SK-N-SH (cell line): ENCODE measurements at regions not wholly inside any gene's neighbourhood (a gene's known extent, or its start where the extent isn't known, plus 50 kb on each side); places are given as distances from the start of the nearest gene placed in this dataset.

Experiments
- CTCF ChIA-PET: fragments of 300-600, 350-600 bp; formaldehyde crosslinking; extraction: SDS; loops from one replicate; lab custom pipeline; 2021; lab: Yijun Ruan, JAX
- POLR2A ChIA-PET: fragments of 350-600 bp; sonication (Branson Sonifier 250); formaldehyde crosslinking; extraction: SDS; loops from one replicate; lab custom pipeline; 2020; ENCODE audit warnings: antibody characterized with exemption, inconsistent platforms; lab: Yijun Ruan, JAX
- DNase-seq: peaks from one replicate; pipeline ENCODE4 v3.0.0; 2012
- H2AFZ ChIP-seq: fragments of 200-600 bp; sonication (generic); 2 replicates; pipeline ENCODE4 v1.8.1; 2016; ENCODE audit warnings: antibody characterized with exemption, mild to moderate bottlenecking, low read depth
- H3F3A ChIP-seq: fragments of 200-600 bp; sonication (generic); replicated peaks from 2 replicates; pipeline ENCODE3; 2016; ENCODE audit warnings: antibody characterized with exemption, mild to moderate bottlenecking; ENCODE audit not compliant: insufficient read depth
- H3K27ac ChIP-seq, 2 experiments: fragments of 200-500 bp in 1 of 2; fragments of 200-600 bp in 1 of 2; sonication (Bioruptor generic) in 1 of 2; sonication (generic), shearing (Covaris generic) in 1 of 2; 2 replicates each; pipeline versions ENCODE4 v1.5.1 to v1.6.1; 2014 to 2016; ENCODE audit warnings: low read depth in 2 of 2, inconsistent platforms in 1 of 2, low read length in 1 of 2, mild to moderate bottlenecking in 1 of 2, mixed read lengths in 1 of 2
- H3K27me3 ChIP-seq: fragments of 200-600 bp; sonication (generic), shearing (Covaris generic); 2 replicates; pipeline ENCODE4 v1.6.1; 2016; ENCODE audit warnings: mixed run types; ENCODE audit not compliant: insufficient read depth
- H3K36me3 ChIP-seq, 2 experiments: fragments of 200-500 bp in 1 of 2; fragments of 200-600 bp in 1 of 2; sonication (Bioruptor generic) in 1 of 2; sonication (generic) in 1 of 2; replicated peaks in 1 of 2; 2 replicates each; pipeline versions ENCODE3 to v1.5.1; 2014 to 2016; ENCODE audit warnings: low read length in 1 of 2, mild to moderate bottlenecking in 1 of 2; ENCODE audit not compliant: insufficient read depth in 2 of 2, control insufficient read depth in 1 of 2
- H3K4me1 ChIP-seq, 2 experiments: fragments of 200-500 bp in 1 of 2; fragments of 200-600 bp in 1 of 2; sonication (Bioruptor generic) in 1 of 2; sonication (generic), shearing (Covaris generic) in 1 of 2; 2 replicates each; pipeline versions ENCODE4 v1.5.1 to v1.6.1; 2014 to 2016; ENCODE audit warnings: low read depth in 1 of 2, low read length in 1 of 2, mixed run types in 1 of 2; ENCODE audit not compliant: insufficient read depth in 2 of 2, control insufficient read depth in 1 of 2
- H3K4me2 ChIP-seq: fragments of 200-600 bp; sonication (generic), shearing (Covaris generic); 2 replicates; pipeline ENCODE4 v1.6.1; 2017; ENCODE audit warnings: mixed run types
- H3K4me3 ChIP-seq, 2 experiments: fragments of 200-500 bp in 1 of 2; fragments of 200-600 bp in 1 of 2; sonication (Bioruptor generic) in 1 of 2; sonication (generic), shearing (Covaris generic) in 1 of 2; 2 replicates each; pipeline versions ENCODE4 v1.5.1 to v1.8.1; 2014 to 2016; ENCODE audit warnings: low read depth in 2 of 2, inconsistent platforms in 1 of 2, low read length in 1 of 2, mild to moderate bottlenecking in 1 of 2, mixed read lengths in 1 of 2, moderate library complexity in 1 of 2
- H3K79me2 ChIP-seq: fragments of 200-600 bp; sonication (generic); 2 replicates; pipeline ENCODE4 v1.8.1; 2017; ENCODE audit warnings: mild to moderate bottlenecking; ENCODE audit not compliant: insufficient read depth
- H3K9ac ChIP-seq: fragments of 200-600 bp; sonication (generic); 2 replicates; pipeline ENCODE4 v1.6.1; 2017; ENCODE audit warnings: mixed run types
- H3K9me2 ChIP-seq: fragments of 200-600 bp; sonication (generic); 2 replicates; pipeline ENCODE4 v1.6.1; 2017; ENCODE audit warnings: mixed run types
- H3K9me3 ChIP-seq: fragments of 200-600 bp; sonication (generic); 2 replicates; pipeline ENCODE4 v1.6.1; 2017; ENCODE audit warnings: mixed run types, mild to moderate bottlenecking, moderate library complexity
- H4K20me1 ChIP-seq: fragments of 200-600 bp; sonication (generic); 2 replicates; pipeline ENCODE4 v1.6.1; 2017; ENCODE audit warnings: mild to moderate bottlenecking, mixed run types; ENCODE audit not compliant: insufficient read depth
- ELF1 ChIP-seq: IDR thresholded peaks from 2 replicates; pipeline ENCODE4 v1.4.0; 2012
- EP300 ChIP-seq, 2 experiments: IDR thresholded peaks; 2 replicates each; pipeline versions ENCODE4 v1.4.0 to v1.6.1; 2012; ENCODE audit warnings: borderline replicate concordance in 1 of 2, low read depth in 1 of 2, low read length in 1 of 2
- FOXJ3 ChIP-seq: sonication (generic); formaldehyde crosslinking; IDR thresholded peaks from 2 replicates; pipeline ENCODE4 v1.5.1; 2020; ENCODE audit warnings: mild to moderate bottlenecking, missing genetic modification reagents
- FOXM1 ChIP-seq: IDR thresholded peaks from 2 replicates; pipeline ENCODE4 v1.4.0; 2012; ENCODE audit warnings: low read depth, mild to moderate bottlenecking
- GABPA ChIP-seq: IDR thresholded peaks from 2 replicates; pipeline ENCODE4 v1.4.0; 2012; ENCODE audit warnings: low read depth, mild to moderate bottlenecking
- GATA2 ChIP-seq: sonication (generic); formaldehyde crosslinking; IDR thresholded peaks from 2 replicates; pipeline ENCODE4 v1.5.0; 2020; ENCODE audit warnings: mild to moderate bottlenecking, missing genetic modification reagents
- JUND ChIP-seq: IDR thresholded peaks from 2 replicates; pipeline ENCODE4 v1.4.0; 2012
- MEF2A ChIP-seq: IDR thresholded peaks from 2 replicates; pipeline ENCODE4 v1.4.0; 2012; ENCODE audit warnings: low read depth, borderline replicate concordance
- NFIC ChIP-seq: IDR thresholded peaks from 2 replicates; pipeline ENCODE4 v1.4.0; 2012; ENCODE audit warnings: borderline replicate concordance
- RCOR1 ChIP-seq: fragments of 150-350 bp; IDR thresholded peaks from 2 replicates; pipeline ENCODE4 v1.6.1; 2017; ENCODE audit warnings: antibody characterized with exemption, low read length
- RFX5 ChIP-seq: IDR thresholded peaks from 2 replicates; pipeline ENCODE4 v1.6.1; 2012; ENCODE audit warnings: mild to moderate bottlenecking, improper control_type of control experiment, low read length
- SMC3 ChIP-seq: IDR thresholded peaks from 2 replicates; pipeline ENCODE4 v1.6.1; 2012; ENCODE audit warnings: low read depth, low read length, improper control_type of control experiment
- TAF1 ChIP-seq: IDR thresholded peaks from 2 replicates; pipeline ENCODE4 v1.6.1; 2012; ENCODE audit warnings: low read depth, mild to moderate bottlenecking, low read length, moderate library complexity, borderline replicate concordance
- TCF12 ChIP-seq: IDR thresholded peaks from 2 replicates; pipeline ENCODE4 v1.4.0; 2012
- WGBS: methylation state at CpG from one replicate; pipeline ENCODE4 v1.1.6; 2017; ENCODE audit warnings: low lambda C conversion rate; 5-methylcytosine and 5-hydroxymethylcytosine counted together
- TF ChIP-seq, protein P1 (sequence below): fragments of 150-350 bp; IDR thresholded peaks from 2 replicates; pipeline ENCODE4 v1.6.1; 2017; ENCODE audit warnings: antibody characterized with exemption, low read length, low read depth, borderline replicate concordance
- TF ChIP-seq, protein P2 (sequence below): IDR thresholded peaks from 2 replicates; pipeline ENCODE4 v1.4.0; 2012; ENCODE audit warnings: low read depth
- TF ChIP-seq, protein P3 (sequence below): fragments of 200-600 bp; sonication (generic); IDR thresholded peaks from 2 replicates; pipeline ENCODE4 v1.6.1; 2017; ENCODE audit warnings: antibody characterized with exemption, mild to moderate bottlenecking, moderate library complexity
- TF ChIP-seq, protein P4 (sequence below): IDR thresholded peaks from 2 replicates; pipeline ENCODE4 v1.6.1; 2012; ENCODE audit warnings: mild to moderate bottlenecking, low read depth, low read length, moderate library complexity
- TF ChIP-seq, protein P5 (sequence below): IDR thresholded peaks from 2 replicates; pipeline ENCODE4; 2012

DNA sequence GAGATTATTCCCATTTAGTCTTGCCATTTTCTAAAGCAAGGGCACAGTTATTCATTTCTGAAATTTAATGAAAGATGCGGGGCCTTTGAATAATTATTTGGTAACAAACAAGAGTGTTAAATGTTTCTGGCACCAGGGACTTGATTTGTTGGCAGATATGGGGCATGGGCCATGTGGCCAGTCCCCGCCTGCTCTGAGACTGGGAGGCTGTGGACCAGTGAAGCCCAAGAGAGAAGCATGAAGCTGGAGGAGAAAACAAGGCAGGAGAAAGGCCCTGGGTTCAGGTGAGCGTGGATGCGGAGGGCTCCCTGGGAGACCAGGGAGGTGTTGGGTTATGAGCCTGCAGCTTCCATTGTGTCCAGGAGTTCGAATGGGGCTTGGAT, 378.5 kb downstream of the TCERG1L start:
- H3K27ac ChIP-seq, result no peak overlapping the region
- no peaks in the 10 kb centered on the region for H3K9me2 ChIP-seq
- DNase-seq, result no peak
- no peaks in the 10 kb centered on the region for H3F3A ChIP-seq
- H3K9ac ChIP-seq, result no peak overlapping the region
- H3K4me3 ChIP-seq, result no peak overlapping the region
- H3K79me2 ChIP-seq, result no peaks in the 10 kb centered on the region
- no peaks in the 10 kb centered on the region for H3K4me1 ChIP-seq
- H2AFZ ChIP-seq, result no peak overlapping the region
- no peaks in the 10 kb centered on the region for H4K20me1 ChIP-seq
- H3K36me3 ChIP-seq, result no peaks in the 10 kb centered on the region
- H3K27me3 ChIP-seq, result no peaks in the 10 kb centered on the region
- TF ChIP-seq FOXJ3 (CRISPR knock-in tag) (no peak), TCF12 (no peak), JUND (no peak), NFIC (no peak), FOXM1 (no peak), SMC3 (no peak), ELF1 (no peak), GABPA (no peak), GATA2 (no peak)
- TF ChIP-seq, protein P1, sequence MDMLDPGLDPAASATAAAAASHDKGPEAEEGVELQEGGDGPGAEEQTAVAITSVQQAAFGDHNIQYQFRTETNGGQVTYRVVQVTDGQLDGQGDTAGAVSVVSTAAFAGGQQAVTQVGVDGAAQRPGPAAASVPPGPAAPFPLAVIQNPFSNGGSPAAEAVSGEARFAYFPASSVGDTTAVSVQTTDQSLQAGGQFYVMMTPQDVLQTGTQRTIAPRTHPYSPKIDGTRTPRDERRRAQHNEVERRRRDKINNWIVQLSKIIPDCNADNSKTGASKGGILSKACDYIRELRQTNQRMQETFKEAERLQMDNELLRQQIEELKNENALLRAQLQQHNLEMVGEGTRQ, result no peak
- TF ChIP-seq, protein P2, sequence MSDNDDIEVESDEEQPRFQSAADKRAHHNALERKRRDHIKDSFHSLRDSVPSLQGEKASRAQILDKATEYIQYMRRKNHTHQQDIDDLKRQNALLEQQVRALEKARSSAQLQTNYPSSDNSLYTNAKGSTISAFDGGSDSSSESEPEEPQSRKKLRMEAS, result no peak
- TF ChIP-seq, protein P3, sequence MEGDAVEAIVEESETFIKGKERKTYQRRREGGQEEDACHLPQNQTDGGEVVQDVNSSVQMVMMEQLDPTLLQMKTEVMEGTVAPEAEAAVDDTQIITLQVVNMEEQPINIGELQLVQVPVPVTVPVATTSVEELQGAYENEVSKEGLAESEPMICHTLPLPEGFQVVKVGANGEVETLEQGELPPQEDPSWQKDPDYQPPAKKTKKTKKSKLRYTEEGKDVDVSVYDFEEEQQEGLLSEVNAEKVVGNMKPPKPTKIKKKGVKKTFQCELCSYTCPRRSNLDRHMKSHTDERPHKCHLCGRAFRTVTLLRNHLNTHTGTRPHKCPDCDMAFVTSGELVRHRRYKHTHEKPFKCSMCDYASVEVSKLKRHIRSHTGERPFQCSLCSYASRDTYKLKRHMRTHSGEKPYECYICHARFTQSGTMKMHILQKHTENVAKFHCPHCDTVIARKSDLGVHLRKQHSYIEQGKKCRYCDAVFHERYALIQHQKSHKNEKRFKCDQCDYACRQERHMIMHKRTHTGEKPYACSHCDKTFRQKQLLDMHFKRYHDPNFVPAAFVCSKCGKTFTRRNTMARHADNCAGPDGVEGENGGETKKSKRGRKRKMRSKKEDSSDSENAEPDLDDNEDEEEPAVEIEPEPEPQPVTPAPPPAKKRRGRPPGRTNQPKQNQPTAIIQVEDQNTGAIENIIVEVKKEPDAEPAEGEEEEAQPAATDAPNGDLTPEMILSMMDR, result no peak
- TF ChIP-seq, all 33 proteins: peak for 0
- ChIA-PET POLR2A (no interaction called here), CTCF (no interaction called here)
- WGBS, result 47% methylated on average over 5 of the region's 5 CpGs
- Histone ChIP-seq H3K9me3 (no peaks in the 10 kb centered on the region), H3K4me2 (no peak overlapping the region)

DNA sequence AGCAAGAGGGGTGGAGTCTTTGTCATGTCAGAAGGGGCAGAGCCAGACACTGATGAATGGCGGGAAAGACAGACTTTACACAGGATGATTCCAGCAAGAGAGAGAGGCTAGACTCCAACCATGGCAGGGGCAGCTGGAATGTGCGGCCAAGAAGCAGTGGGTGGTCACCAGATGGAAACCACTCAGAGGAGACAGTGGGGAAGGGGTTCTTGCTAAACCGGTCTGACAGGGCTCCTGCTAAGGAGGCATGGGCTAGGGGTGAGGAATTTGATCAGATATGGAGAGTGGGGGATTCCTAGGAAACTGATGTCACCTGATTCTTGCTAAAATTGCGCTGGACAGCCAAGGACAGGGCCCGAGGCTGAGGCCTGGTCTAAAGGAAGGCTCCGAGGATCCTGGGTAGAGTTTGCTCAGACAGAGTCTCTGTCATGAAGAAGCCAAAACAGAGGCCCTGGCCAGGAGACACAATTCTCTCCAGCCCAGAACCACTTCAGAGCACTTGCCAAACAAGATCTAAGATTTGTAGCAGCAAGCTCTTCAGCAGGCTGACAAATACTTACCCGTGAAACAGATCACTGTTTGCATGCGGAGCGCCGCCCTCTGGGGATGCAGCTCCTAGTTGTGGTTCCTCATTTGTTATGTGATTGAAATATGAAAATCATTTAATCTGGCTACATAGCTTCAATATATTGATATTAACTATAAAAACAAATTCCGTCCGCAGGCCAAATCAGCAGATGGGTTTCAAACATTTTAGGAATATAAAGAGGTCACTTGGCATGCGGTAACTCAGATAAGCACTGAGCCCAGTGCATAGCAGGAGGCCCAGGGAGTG, 377.0 kb downstream of the TCERG1L start:
- H3F3A ChIP-seq, result no peaks in the 10 kb centered on the region
- CTCF ChIA-PET, result no interaction called here
- H2AFZ ChIP-seq, result no peak overlapping the region
- H3K27ac ChIP-seq, result no peak overlapping the region
- no peak overlapping the region for H3K4me3 ChIP-seq
- no peaks in the 10 kb centered on the region for H4K20me1 ChIP-seq
- H3K79me2 ChIP-seq, result no peaks in the 10 kb centered on the region
- H3K9me2 ChIP-seq, result no peaks in the 10 kb centered on the region
- no peak for DNase-seq
- H3K9me3 ChIP-seq, result no peaks in the 10 kb centered on the region
- H3K4me2 ChIP-seq, result no peak overlapping the region
- no peaks in the 10 kb centered on the region for H3K36me3 ChIP-seq
- 51% methylated on average over 13 of the region's 13 CpGs for WGBS
- POLR2A ChIA-PET, result no interaction called here
- H3K9ac ChIP-seq, result no peak overlapping the region
- no peaks in the 10 kb centered on the region for H3K4me1 ChIP-seq
- H3K27me3 ChIP-seq, result no peaks in the 10 kb centered on the region
- TF ChIP-seq, protein P3, result no peak
- TF ChIP-seq MEF2A (no peak), RFX5 (no peak), TCF12 (no peak), RCOR1 (no peak), EP300 (IDR thresholded peaks at IDR 0.05; ENCODE audit: borderline replicate concordance in 1 of 2, low read depth in 1 of 2, low read length in 1 of 2) (no peak), TAF1 (no peak)
- TF ChIP-seq, protein P4, sequence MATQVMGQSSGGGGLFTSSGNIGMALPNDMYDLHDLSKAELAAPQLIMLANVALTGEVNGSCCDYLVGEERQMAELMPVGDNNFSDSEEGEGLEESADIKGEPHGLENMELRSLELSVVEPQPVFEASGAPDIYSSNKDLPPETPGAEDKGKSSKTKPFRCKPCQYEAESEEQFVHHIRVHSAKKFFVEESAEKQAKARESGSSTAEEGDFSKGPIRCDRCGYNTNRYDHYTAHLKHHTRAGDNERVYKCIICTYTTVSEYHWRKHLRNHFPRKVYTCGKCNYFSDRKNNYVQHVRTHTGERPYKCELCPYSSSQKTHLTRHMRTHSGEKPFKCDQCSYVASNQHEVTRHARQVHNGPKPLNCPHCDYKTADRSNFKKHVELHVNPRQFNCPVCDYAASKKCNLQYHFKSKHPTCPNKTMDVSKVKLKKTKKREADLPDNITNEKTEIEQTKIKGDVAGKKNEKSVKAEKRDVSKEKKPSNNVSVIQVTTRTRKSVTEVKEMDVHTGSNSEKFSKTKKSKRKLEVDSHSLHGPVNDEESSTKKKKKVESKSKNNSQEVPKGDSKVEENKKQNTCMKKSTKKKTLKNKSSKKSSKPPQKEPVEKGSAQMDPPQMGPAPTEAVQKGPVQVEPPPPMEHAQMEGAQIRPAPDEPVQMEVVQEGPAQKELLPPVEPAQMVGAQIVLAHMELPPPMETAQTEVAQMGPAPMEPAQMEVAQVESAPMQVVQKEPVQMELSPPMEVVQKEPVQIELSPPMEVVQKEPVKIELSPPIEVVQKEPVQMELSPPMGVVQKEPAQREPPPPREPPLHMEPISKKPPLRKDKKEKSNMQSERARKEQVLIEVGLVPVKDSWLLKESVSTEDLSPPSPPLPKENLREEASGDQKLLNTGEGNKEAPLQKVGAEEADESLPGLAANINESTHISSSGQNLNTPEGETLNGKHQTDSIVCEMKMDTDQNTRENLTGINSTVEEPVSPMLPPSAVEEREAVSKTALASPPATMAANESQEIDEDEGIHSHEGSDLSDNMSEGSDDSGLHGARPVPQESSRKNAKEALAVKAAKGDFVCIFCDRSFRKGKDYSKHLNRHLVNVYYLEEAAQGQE, result no peak
- TF ChIP-seq, protein P5, sequence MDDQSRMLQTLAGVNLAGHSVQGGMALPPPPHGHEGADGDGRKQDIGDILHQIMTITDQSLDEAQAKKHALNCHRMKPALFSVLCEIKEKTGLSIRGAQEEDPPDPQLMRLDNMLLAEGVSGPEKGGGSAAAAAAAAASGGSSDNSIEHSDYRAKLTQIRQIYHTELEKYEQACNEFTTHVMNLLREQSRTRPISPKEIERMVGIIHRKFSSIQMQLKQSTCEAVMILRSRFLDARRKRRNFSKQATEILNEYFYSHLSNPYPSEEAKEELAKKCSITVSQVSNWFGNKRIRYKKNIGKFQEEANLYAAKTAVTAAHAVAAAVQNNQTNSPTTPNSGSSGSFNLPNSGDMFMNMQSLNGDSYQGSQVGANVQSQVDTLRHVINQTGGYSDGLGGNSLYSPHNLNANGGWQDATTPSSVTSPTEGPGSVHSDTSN, result no peak
